ENCODE measurements at regions not wholly inside any gene's neighbourhood (a gene's known extent, or its start where the extent isn't known, plus 50 kb on each side); places are given as distances from the start of the nearest gene placed in this dataset.

GRCh38 chr5:173430394-173430793 lies 102.2 kb upstream of the STC2 start:
- Mint-ChIP-seq H3K27ac (ENCODE audit: unreplicated experiment) (no peak overlapping the region), H3K9me3 (ENCODE audit: unreplicated experiment) (no peaks in the 10 kb centered on the region), H3K36me3 (ENCODE audit: unreplicated experiment) (no peaks in the 10 kb centered on the region), H3K4me3 (ENCODE audit: unreplicated experiment) (no peak overlapping the region), H3K4me1 (ENCODE audit: low read depth, unreplicated experiment) (no peaks in the 10 kb centered on the region), H3K27me3 (ENCODE audit: unreplicated experiment) (peaks cover 2% of the 10 kb centered on the region)
- TF ChIP-seq CTCF (IDR thresholded peaks at IDR 0.05; ENCODE audit: partially characterized antibody, unreplicated experiment): no peak
- DNase-seq: no peak

- no peak overlapping the region for H3K4me3 Mint-ChIP-seq (ENCODE audit: unreplicated experiment)
- TF ChIP-seq CTCF (IDR thresholded peaks at IDR 0.05; ENCODE audit: partially characterized antibody, unreplicated experiment): no peak
- no peaks in the 10 kb centered on the region for H3K36me3 Mint-ChIP-seq (ENCODE audit: unreplicated experiment)
- no peaks in the 10 kb centered on the region for H3K4me1 Mint-ChIP-seq (ENCODE audit: low read depth, unreplicated experiment)
- no peak overlapping the region for H3K27ac Mint-ChIP-seq (ENCODE audit: unreplicated experiment)
- no peak for DNase-seq
- peaks cover 2% of the 10 kb centered on the region for H3K27me3 Mint-ChIP-seq (ENCODE audit: unreplicated experiment)
- no peaks in the 10 kb centered on the region for H3K9me3 Mint-ChIP-seq (ENCODE audit: unreplicated experiment)
Measured at GRCh38 chr5:173429489-173430150, 101.4 kb upstream of the STC2 start.

- DNase-seq: no peak
- Mint-ChIP-seq H3K27ac (ENCODE audit: unreplicated experiment) (no peak overlapping the region), H3K27me3 (ENCODE audit: unreplicated experiment) (peaks cover 2% of the 10 kb centered on the region), H3K4me1 (ENCODE audit: low read depth, unreplicated experiment) (no peaks in the 10 kb centered on the region), H3K36me3 (ENCODE audit: unreplicated experiment) (peaks cover 8% of the 10 kb centered on the region), H3K9me3 (ENCODE audit: unreplicated experiment) (no peaks in the 10 kb centered on the region), H3K4me3 (ENCODE audit: unreplicated experiment) (no peak overlapping the region)
- no peak for TF ChIP-seq CTCF (IDR thresholded peaks at IDR 0.05; ENCODE audit: partially characterized antibody, unreplicated experiment)
Measured at GRCh38 chr5:173423452-173424117, 95.4 kb upstream of the STC2 start.

- H3K27me3 Mint-ChIP-seq (ENCODE audit: unreplicated experiment): peaks cover 1% of the 10 kb centered on the region
Measured at GRCh38 chr5:173420108-173420507, 91.9 kb upstream of the STC2 start.

More at GRCh38 chr5:173420108-173420507, 91.9 kb upstream of the STC2 start:
- Mint-ChIP-seq H3K4me3 (ENCODE audit: unreplicated experiment) (no peak overlapping the region), H3K9me3 (ENCODE audit: unreplicated experiment) (peaks cover 3% of the 10 kb centered on the region), H3K4me1 (ENCODE audit: low read depth, unreplicated experiment) (no peaks in the 10 kb centered on the region), H3K27ac (ENCODE audit: unreplicated experiment) (no peak overlapping the region), H3K36me3 (ENCODE audit: unreplicated experiment) (peaks cover 18% of the 10 kb centered on the region)
- no peak for DNase-seq
- no peak for TF ChIP-seq CTCF (IDR thresholded peaks at IDR 0.05; ENCODE audit: partially characterized antibody, unreplicated experiment)
